ENCODE measurements at regions not wholly inside any gene's neighbourhood (a gene's known extent, or its start where the extent isn't known, plus 50 kb on each side); places are given as distances from the start of the nearest gene placed in this dataset.

- no peak for DNase-seq
Measured at GRCh38 chr5:152900332-152900731, 495.3 kb upstream of the NMUR2 start.

DNA sequence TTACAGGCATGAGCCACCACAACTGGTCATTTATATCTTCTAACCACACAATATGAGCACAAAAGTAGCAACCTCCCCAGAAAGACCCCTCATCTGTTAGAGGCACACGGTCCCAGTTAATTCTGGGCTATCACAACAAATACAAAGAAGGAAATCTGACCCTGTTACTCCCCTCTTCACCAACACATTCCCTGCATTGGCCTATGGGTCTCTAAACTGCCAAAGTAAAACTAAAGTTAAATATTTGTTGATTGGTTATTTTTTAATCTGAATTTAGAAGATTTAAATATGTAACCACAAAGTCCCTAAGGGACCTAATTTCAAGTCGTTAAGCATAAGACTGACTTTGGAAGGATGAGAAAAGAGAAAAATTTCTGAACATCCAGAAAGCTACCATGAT is 496.7 kb upstream of the NMUR2 start:
- DNase-seq, result no peak

DNA sequence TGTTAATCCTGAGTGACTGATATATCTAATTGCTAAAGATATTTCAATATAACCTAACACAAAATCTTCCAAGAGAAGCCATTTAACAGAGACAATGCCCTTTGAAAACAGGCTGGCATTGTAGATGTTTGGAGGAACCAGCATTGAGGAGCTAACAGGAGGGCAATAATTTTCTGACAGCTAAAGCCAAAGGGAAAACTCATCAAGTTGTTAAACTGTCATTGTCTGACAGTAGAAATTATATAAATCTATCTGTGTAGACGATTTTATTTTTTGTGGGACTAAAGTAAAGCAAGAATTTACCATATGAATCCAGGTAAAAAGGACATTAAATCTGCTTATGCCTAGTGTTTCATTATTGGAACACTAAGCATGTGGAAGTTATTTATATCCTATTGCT is 500.2 kb upstream of the NMUR2 start:
- no peak for DNase-seq

GRCh38 chr5:152907488-152908245 is 502.6 kb upstream of the NMUR2 start:
- no peak for DNase-seq

DNA sequence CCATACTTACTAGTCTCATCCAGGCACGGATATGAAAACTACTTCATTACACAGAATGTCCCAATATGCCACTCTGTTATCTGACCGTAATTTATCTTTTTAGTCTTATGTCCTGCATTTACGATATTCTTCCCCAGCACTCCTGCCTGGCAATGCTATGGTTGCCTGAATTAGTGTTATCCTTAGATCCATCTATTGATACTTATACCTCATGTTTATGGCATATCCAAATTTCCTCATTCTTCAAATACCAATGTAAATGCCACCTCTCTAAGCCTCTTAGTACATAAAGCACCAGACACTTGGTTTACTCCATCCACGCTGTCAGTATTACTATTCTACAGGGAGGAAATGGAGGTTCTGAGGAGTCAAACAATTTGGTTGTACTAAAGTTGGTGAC is 507.8 kb upstream of the NMUR2 start:
- DNase-seq, result no peak

DNA sequence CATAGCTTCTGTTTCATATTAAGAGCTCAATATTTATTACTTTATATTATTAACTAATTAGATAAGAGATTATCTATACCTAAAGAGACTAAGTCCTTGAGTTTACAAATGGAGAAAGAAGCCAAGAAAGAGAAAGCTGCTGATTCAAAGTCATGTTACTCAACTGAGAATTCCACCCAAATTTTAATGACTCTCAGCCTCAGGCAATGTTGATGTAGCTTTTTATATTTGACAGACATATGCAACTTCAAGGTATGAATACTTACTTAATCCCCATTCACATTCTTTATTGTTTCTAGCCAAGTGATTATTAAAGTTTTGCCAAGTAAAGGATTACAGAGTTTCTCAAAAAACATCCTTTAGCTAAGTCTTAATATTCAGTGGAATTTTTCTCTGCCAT is 527.5 kb upstream of the NMUR2 start:
- DNase-seq, result no peak

DNA sequence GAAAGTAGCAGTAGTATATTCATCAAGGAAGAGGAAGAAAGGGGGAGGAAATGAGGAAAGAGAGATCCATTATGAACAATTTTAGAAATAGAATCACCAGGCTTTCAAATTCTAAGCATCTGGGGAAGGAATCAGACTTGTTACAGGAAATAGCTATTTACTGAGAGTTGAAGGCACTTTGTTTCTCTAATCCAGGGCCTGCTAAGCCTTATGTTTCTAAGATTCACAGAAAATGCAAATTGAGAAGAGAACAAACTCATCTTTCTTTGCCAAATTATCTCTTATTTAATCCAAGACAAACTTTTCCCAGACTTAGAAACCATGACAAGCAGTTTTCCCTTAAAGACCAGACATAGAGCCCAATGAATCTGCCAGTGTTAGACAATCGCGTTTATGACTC is 528.0 kb upstream of the NMUR2 start:
- DNase-seq, result no peak

- no peak for DNase-seq
Measured at GRCh38 chr5:152938630-152939029, 533.6 kb upstream of the NMUR2 start.

- DNase-seq, result no peak
Measured at GRCh38 chr5:152942633-152943336, 537.7 kb upstream of the NMUR2 start.

- no peak for DNase-seq
Measured at GRCh38 chr5:152953788-152954483, 536.5 kb upstream of the GRIA1 start.

GRCh38 chr5:152956943-152957613 is 533.4 kb upstream of the GRIA1 start:
- no peak for DNase-seq

DNA sequence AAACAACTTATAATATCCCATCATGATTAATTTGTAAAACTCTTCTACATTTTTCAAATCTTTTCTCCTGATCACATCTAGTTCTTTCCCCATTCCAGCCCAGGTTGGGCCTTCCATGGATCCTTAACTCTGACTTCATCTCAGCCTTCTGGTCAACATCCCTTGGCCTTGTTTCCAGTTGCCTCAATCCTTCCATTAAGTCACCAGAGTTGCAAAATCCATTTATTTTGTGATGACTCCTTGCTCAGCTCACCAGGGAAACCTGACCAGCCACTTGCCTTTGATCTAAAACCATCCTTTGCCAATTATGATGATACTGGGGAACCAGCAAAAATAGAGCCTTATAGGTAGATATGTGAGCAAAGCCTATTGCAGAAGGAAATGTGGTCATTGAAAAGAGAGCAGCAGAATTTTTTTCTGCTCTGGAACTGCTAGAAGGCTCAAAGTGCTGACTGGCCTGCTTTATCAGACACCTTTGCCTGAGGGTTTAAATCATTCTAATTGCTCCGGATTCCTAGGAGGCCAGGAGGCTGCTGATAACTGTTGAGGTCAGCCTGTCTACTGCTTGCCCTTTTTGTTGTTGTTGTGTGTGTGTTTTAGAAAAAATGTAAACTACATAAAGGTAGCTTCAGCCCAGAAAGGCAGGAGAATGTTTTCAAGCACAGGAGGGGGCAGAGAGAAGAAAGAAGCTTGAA is 512.2 kb upstream of the GRIA1 start:
- no peak for DNase-seq

DNA sequence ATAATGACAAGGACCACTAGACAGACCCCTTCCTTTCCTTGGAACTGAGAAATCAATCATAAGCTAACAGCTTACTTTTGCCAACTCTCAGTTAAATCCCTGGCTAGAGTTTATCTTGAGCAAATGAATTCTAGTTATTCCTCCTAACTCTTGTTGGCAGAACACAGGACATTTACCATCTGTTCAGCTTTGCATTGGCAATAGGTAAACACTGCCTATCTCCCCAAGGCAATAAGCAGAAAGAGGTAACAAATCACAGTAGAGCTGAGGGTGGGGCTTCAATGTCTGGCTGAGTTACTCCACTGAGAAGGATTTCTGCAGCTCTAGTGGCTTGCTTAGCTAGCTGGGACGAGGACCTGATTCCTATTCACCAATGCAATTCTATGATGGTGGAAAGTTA is 503.3 kb upstream of the GRIA1 start:
- no peak for DNase-seq

- DNase-seq, result no peak
Measured at GRCh38 chr5:152990217-152990616, 500.3 kb upstream of the GRIA1 start.

- DNase-seq, result no peak
Measured at GRCh38 chr5:152990649-152991048, 499.8 kb upstream of the GRIA1 start.

- DNase-seq, result no peak
Measured at GRCh38 chr5:152994033-152994680, 496.3 kb upstream of the GRIA1 start.

DNA sequence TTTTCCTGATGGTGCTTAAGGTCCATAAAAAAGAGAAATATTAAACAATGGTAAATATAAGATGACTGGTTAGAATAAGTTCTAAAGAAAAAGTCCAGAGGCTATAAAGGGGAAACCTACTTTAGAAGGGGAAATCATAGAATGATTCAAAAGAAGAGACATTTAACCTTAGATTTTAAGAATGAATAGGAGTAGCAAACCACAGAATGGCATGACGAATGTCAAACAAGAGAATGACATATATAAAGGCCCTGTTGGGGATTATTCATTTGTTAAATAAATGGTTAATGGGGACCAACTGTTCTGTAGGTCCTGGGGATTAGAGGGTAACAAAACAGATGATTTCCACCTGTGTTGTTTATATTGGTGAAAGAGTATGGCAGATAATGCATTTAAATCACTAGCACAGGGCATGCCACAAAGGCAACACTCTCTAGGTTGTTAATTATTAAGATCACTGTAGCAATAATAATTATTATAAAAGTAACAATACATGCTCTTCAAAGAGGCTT is 495.2 kb upstream of the GRIA1 start:
- no peak for DNase-seq

- DNase-seq, result no peak
Measured at GRCh38 chr5:153005711-153006110, 484.8 kb upstream of the GRIA1 start.

DNA sequence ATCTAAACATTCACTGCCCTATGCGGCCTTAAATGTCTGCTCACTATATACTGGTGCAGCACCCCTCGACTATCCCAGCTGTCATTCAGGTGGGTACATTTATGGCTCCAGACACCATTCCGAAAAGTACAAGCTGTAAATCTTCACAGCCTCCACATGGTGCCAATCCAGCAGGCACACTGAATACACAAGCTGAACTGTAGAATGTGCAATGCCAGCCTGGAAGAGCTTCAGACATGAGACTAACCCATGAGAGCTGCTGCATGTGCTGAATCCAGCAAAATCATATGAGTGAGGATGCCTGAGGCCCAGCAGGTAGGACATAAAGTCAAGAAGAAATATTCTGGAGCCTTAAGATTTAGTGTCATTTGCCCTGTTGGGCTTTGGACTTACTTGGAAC is 483.8 kb upstream of the GRIA1 start:
- DNase-seq, result no peak

DNA sequence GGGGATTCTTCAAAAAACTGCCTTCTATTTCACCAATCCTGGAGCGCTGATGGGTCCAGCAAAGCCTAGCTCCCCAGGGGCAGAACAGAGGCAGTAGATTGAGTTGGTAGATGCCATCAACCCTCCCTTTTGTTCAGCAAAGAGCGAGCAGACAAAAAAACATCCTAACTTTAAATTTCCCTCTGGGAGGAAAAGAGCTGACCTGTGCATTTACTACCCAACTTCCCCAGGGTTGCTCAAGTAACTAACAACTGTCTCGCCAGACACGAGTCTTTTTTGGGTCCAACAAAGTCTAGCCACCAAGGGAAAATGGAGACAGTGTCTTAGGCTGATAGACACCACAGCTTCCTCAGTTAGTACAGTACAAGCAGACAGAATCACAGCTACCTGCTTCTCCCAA is 476.3 kb upstream of the GRIA1 start:
- no peak for DNase-seq

DNA sequence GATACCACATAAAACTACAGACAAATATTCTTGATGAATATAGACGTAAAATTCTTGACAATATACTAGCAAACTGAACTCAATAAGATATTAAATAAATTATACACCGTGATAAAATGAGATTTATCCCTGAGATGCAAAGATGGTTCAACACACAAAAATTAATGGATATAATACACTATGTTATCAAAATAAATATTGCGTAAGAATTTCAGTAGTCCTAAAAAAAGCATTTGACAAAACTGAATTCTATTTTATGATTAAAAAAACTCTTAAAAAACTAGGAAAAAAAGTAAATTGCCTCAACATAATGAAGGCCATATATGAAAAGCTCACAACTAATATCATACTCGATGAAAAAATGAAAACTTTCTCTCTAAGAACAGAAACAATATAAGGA is 472.3 kb upstream of the GRIA1 start:
- no peak for DNase-seq

Measured in activated CD8-positive, alpha-beta memory T cell treated with anti-CD3 and anti-CD28 coated beads for 24 hours (primary cell).